K562 (cell line): ENCODE measurements at regions not wholly inside any gene's neighbourhood (a gene's known extent, or its start where the extent isn't known, plus 50 kb on each side); places are given as distances from the start of the nearest gene placed in this dataset.

Source experiments
- ATF3 ChIP-seq, 2 experiments: fragments of 450-650 bp in 1 of 2; sonication (generic) in 1 of 2; formaldehyde crosslinking in 1 of 2; IDR thresholded peaks in 1 of 2; conservative IDR thresholded peaks in 1 of 2; 2 replicates each; pipeline versions ENCODE4 v1.6.1 to v1.8.1; 2016 to 2023; ENCODE audit warnings: mild to moderate bottlenecking in 2 of 2, moderate library complexity in 2 of 2, inconsistent platforms in 1 of 2, missing genetic modification reagents in 1 of 2
- CEBPB ChIP-seq: fragments of 450-650 bp; IDR thresholded peaks from 2 replicates; pipeline ENCODE4 v1.6.1; 2016; ENCODE audit warnings: missing genetic modification characterization, missing compliant biosample characterization
- CTCF ChIP-seq, 3 experiments: IDR thresholded peaks in 2 of 3; conservative IDR thresholded peaks in 1 of 3; 2 replicates each; pipeline ENCODE4 v1.5.1; 2011 to 2012; ENCODE audit warnings: low read length in 3 of 3, mild to moderate bottlenecking in 3 of 3, control low read depth in 2 of 3, improper control_type of control experiment in 1 of 3, inconsistent platforms in 1 of 3, low read depth in 1 of 3, mixed read lengths in 1 of 3, moderate library complexity in 1 of 3; ENCODE audit not compliant: insufficient read depth in 2 of 3
- FOS ChIP-seq: IDR thresholded peaks from 3 replicates; pipeline ENCODE4 v1.6.1; 2011; ENCODE audit not compliant: insufficient read length; ENCODE audit errors: extremely low read depth
- NFIC ChIP-seq: fragments of 450-650 bp; IDR thresholded peaks from 2 replicates; pipeline ENCODE4 v1.6.1; 2017; ENCODE audit warnings: mild to moderate bottlenecking, inconsistent platforms
- POLR3G ChIP-seq: IDR thresholded peaks from 2 replicates; pipeline ENCODE4 v1.6.1; 2011; ENCODE audit not compliant: insufficient read length, insufficient replicate concordance; ENCODE audit errors: extremely low read depth
- RCOR1 ChIP-seq, 2 experiments: IDR thresholded peaks; 2 replicates each; pipeline ENCODE4 v1.6.1; 2012; ENCODE audit warnings: low read depth in 2 of 2, low read length in 2 of 2, borderline replicate concordance in 1 of 2, improper control_type of control experiment in 1 of 2
- TF ChIP-seq, protein P1 (sequence below): sonication (generic); formaldehyde crosslinking; IDR thresholded peaks from 2 replicates; pipeline ENCODE4 v1.9.0; 2022; ENCODE audit warnings: mild to moderate bottlenecking, missing genetic modification reagents
- TF ChIP-seq, protein P2 (sequence below): sonication (generic); formaldehyde crosslinking; IDR thresholded peaks from 2 replicates; pipeline ENCODE4 v1.8.0; 2022; ENCODE audit warnings: mild to moderate bottlenecking, missing genetic modification reagents
- TF ChIP-seq, protein P3 (sequence below): sonication (generic); formaldehyde crosslinking; IDR thresholded peaks from 2 replicates; pipeline ENCODE4 v1.8.0; 2022; ENCODE audit warnings: missing genetic modification reagents, mild to moderate bottlenecking, borderline replicate concordance

DNA sequence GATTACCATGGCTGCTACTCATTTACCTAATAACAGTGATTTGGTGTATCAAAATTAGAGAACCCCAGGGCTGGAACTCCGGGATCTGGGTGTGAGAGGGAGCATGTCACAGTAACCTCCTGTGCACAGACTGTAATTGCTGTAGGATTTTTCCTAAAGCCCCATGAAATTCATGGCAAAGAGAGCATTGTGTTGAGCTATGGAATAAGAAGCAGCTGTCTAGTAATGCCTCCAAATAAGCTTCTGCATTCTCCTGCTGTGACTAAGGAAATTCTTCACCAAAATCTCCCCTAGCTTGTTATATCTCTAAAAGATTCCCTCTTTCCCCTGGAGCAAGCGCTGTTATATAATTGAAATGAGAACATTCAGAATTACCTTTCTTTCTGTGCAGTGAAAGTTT is 158.1 kb upstream of the SPATS2L start:
- no peak for TF ChIP-seq FOS
- TF ChIP-seq CTCF (IDR thresholded peaks at IDR 0.05 in 2 of 3, conservative IDR thresholded peaks at IDR 0.05 in 1 of 3; ENCODE audit: insufficient read depth in 2 of 3, low read depth in 1 of 3, low read length in 3 of 3), result no peak
- no peak for TF ChIP-seq POLR3G
- no peak for TF ChIP-seq CEBPB (tag)
- TF ChIP-seq, protein P1, sequence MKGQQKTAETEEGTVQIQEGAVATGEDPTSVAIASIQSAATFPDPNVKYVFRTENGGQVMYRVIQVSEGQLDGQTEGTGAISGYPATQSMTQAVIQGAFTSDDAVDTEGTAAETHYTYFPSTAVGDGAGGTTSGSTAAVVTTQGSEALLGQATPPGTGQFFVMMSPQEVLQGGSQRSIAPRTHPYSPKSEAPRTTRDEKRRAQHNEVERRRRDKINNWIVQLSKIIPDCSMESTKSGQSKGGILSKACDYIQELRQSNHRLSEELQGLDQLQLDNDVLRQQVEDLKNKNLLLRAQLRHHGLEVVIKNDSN, result no peak
- TF ChIP-seq ATF3 (IDR thresholded peaks at IDR 0.05), result no peak
- TF ChIP-seq ATF3 (CRISPR knock-in tag; conservative IDR thresholded peaks at IDR 0.05), result no peak
- TF ChIP-seq, protein P2, sequence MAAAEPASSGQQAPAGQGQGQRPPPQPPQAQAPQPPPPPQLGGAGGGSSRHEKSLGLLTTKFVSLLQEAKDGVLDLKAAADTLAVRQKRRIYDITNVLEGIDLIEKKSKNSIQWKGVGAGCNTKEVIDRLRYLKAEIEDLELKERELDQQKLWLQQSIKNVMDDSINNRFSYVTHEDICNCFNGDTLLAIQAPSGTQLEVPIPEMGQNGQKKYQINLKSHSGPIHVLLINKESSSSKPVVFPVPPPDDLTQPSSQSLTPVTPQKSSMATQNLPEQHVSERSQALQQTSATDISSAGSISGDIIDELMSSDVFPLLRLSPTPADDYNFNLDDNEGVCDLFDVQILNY (CRISPR knock-in tag), result no peak
- TF ChIP-seq, protein P3, sequence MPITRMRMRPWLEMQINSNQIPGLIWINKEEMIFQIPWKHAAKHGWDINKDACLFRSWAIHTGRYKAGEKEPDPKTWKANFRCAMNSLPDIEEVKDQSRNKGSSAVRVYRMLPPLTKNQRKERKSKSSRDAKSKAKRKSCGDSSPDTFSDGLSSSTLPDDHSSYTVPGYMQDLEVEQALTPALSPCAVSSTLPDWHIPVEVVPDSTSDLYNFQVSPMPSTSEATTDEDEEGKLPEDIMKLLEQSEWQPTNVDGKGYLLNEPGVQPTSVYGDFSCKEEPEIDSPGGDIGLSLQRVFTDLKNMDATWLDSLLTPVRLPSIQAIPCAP (CRISPR knock-in tag), result no peak
- TF ChIP-seq RCOR1 (IDR thresholded peaks at IDR 0.05; ENCODE audit: borderline replicate concordance in 1 of 2, low read depth in 2 of 2, low read length in 2 of 2), result no peak
- no peak for TF ChIP-seq NFIC
